ENCODE measurements at regions not wholly inside any gene's neighbourhood (a gene's known extent, or its start where the extent isn't known, plus 50 kb on each side); places are given as distances from the start of the nearest gene placed in this dataset.

GRCh38 chr4:166622425-166622977, 611.8 kb downstream of the SPOCK3 start:
- no peak for FAIRE-seq
- H2AK5ac ChIP-seq (ENCODE audit: low read depth, low read length), result no peak overlapping the region
- CTCF ChIA-PET (ENCODE audit: partially characterized antibody), result interaction anchor here (1.0 kb wide), 1 partner anchor 299 kb away, joined by 3 read pairs; no protein-coding TSS in a partner anchor
- TF ChIP-seq PHF8 (conservative IDR thresholded peaks at IDR 0.05; ENCODE audit: low read depth, low read length), result no peak
- TF ChIP-seq FOSL1 (IDR thresholded peaks at IDR 0.05; ENCODE audit: insufficient read depth, low read depth, low read length), result no peak
- TF ChIP-seq MAX (IDR thresholded peaks at IDR 0.05), result no peak
- TF ChIP-seq NANOG (IDR thresholded peaks at IDR 0.05; ENCODE audit: insufficient read depth, low read depth, low read length, poor library complexity, severe bottlenecking), result no peak
- no peak for TF ChIP-seq BRCA1 (IDR thresholded peaks at IDR 0.05; ENCODE audit: low read depth, low read length)
- no peak for TF ChIP-seq TAF1 (IDR thresholded peaks at IDR 0.05; ENCODE audit: low read depth, low read length)
- TF ChIP-seq HDAC2 (IDR thresholded peaks at IDR 0.05; ENCODE audit: borderline replicate concordance in 1 of 2, low read depth in 2 of 2, low read length in 2 of 2), result no peak
- TF ChIP-seq SAP30 (IDR thresholded peaks at IDR 0.05; ENCODE audit: insufficient read depth, insufficient replicate concordance, low read length), result no peak
- TF ChIP-seq RFX5 (IDR thresholded peaks at IDR 0.05; ENCODE audit: borderline replicate concordance, low read depth, low read length), result no peak
- TF ChIP-seq TBP (IDR thresholded peaks at IDR 0.05; ENCODE audit: low read depth, low read length), result no peak
- no peak for TF ChIP-seq POLR2AphosphoS5 (IDR thresholded peaks at IDR 0.05; ENCODE audit: low read depth, low read length)
- no peak for TF ChIP-seq BACH1 (IDR thresholded peaks at IDR 0.05; ENCODE audit: low read length)
- no peak for TF ChIP-seq POLR2A (IDR thresholded peaks at IDR 0.05; ENCODE audit: control extremely low read depth in 1 of 2, low read depth in 2 of 2, low read length in 2 of 2)
- TF ChIP-seq NRF1 (IDR thresholded peaks at IDR 0.05; ENCODE audit: low read depth, low read length), result no peak
- TF ChIP-seq RBBP5 (IDR thresholded peaks at IDR 0.05; ENCODE audit: borderline replicate concordance, low read depth, low read length), result no peak

More at GRCh38 chr4:166622425-166622977, 611.8 kb downstream of the SPOCK3 start:
- Histone ChIP-seq H4K91ac (replicated peaks; ENCODE audit: insufficient read length, low read length) (no peak overlapping the region), H3K79me1 (ENCODE audit: low read depth, low read length) (no peaks in the 10 kb centered on the region), H2AFZ (ENCODE audit: low read length) (peak overlapping the region; percentile 18; the same call in 1 of the 2 replicates), H3K56ac (replicated peaks; ENCODE audit: insufficient read length, low read depth, low read length) (no peak overlapping the region), H3K4me2 (ENCODE audit: insufficient read depth in 1 of 2, low read depth in 2 of 2, low read length in 2 of 2) (no peak overlapping the region), H3K9ac (replicated peaks in 1 of 4; ENCODE audit: extremely low read depth in 1 of 4, low read depth in 3 of 4, low read length in 3 of 4) (no peak overlapping the region), H3K14ac (ENCODE audit: insufficient read length) (no peak overlapping the region), H3K27me3 (replicated peaks in 1 of 4; ENCODE audit: control insufficient read depth in 3 of 4, extremely low read depth in 1 of 4, insufficient read depth in 3 of 4, low read length in 3 of 4) (no peaks in the 10 kb centered on the region), H3K27ac (ENCODE audit: low read depth, low read length) (no peak overlapping the region), H2BK5ac (ENCODE audit: low read depth, low read length) (no peak overlapping the region), H2BK120ac (replicated peaks; ENCODE audit: low read depth, low read length) (no peak overlapping the region), H3K79me2 (ENCODE audit: control insufficient read depth in 1 of 2, insufficient read depth in 2 of 2, low read length in 2 of 2) (no peaks in the 10 kb centered on the region), H4K8ac (ENCODE audit: extremely low read depth, insufficient read depth, low read length) (no peak overlapping the region), H2BK15ac (ENCODE audit: low read length) (no peak overlapping the region), H4K20me1 (replicated peaks in 1 of 2; ENCODE audit: control insufficient read depth in 1 of 2, insufficient read depth in 2 of 2, low read length in 2 of 2) (no peaks in the 10 kb centered on the region), H3K4ac (replicated peaks; ENCODE audit: insufficient read length, low read depth, low read length) (no peak overlapping the region), H4K5ac (ENCODE audit: insufficient read length, low read depth, low read length) (no peak overlapping the region), H3K23me2 (ENCODE audit: low read depth, low read length) (no peaks in the 10 kb centered on the region; the same call in 1 of the 2 replicates), H2BK12ac (ENCODE audit: low read depth, low read length) (no peak overlapping the region), H2BK20ac (ENCODE audit: low read length) (no peak overlapping the region), H3K4me3 (ENCODE audit: extremely low read depth in 1 of 4, insufficient read depth in 2 of 4, low read depth in 3 of 4, low read length in 4 of 4) (no peak overlapping the region), H3K36me3 (ENCODE audit: control insufficient read depth in 2 of 4, insufficient read depth in 4 of 4, low read length in 3 of 4) (no peaks in the 10 kb centered on the region), H3K9me3 (ENCODE audit: insufficient read depth in 2 of 2, low read depth in 1 of 2, low read length in 1 of 2) (no peaks in the 10 kb centered on the region), H3K4me1 (replicated peaks in 1 of 4; ENCODE audit: control insufficient read depth in 3 of 4, insufficient read depth in 4 of 4, low read length in 3 of 4) (no peaks in the 10 kb centered on the region), H3K18ac (ENCODE audit: extremely low read depth, low read length) (no peak overlapping the region), H3K23ac (ENCODE audit: insufficient read length) (no peak overlapping the region)
- POLR2A ChIA-PET (ENCODE audit: partially characterized antibody), result no interaction called here
- DNase-seq (ENCODE audit: low read depth in 1 of 2, low spot score in 2 of 2), result no peak
- WGBS, 2 experiments (ENCODE audit: extremely low coverage in 1 of 2, insufficient coverage in 1 of 2, insufficient read length in 1 of 2, insufficient replicate concordance in 2 of 2, low coverage in 1 of 2, low lambda C conversion rate in 2 of 2, missing lambda C conversion rate in 1 of 2), result 93% methylated on average over 6 of the region's 6 CpGs; no CpG with 5 or more reads in 1 of the 2 experiments
